HL-60 (cell line): ENCODE measurements at regions not wholly inside any gene's neighbourhood (a gene's known extent, or its start where the extent isn't known, plus 50 kb on each side); places are given as distances from the start of the nearest gene placed in this dataset.

Source experiments
- DNase-seq, 2 experiments: peaks; one replicate each; pipeline ENCODE4 v3.0.0-alpha.2; 2010 to 2020; ENCODE audit warnings: low read depth in 1 of 2, low spot score in 1 of 2
- H3K27ac ChIP-seq: fragments of 250-450 bp; sonication (Bioruptor Pico); replicated peaks from 2 replicates; pipeline ENCODE4 v1.5.1; 2020; ENCODE audit warnings: mild to moderate bottlenecking, moderate library complexity
- H3K27me3 ChIP-seq: fragments of 250-450 bp; sonication (Bioruptor Pico); 2 replicates; pipeline ENCODE4 v1.5.1; 2021; ENCODE audit warnings: mild to moderate bottlenecking, moderate library complexity; ENCODE audit not compliant: insufficient read depth, poor library complexity, severe bottlenecking
- H3K4me3 ChIP-seq: replicated peaks from 2 replicates; pipeline ENCODE4 v1.5.1; 2011; ENCODE audit warnings: mild to moderate bottlenecking, control low read depth, low read length; ENCODE audit not compliant: insufficient read depth
- GABPA ChIP-seq: IDR thresholded peaks from 2 replicates; pipeline ENCODE4 v1.6.1; 2012; ENCODE audit warnings: low read depth
- POLR2AphosphoS5 ChIP-seq: IDR thresholded peaks from 2 replicates; pipeline ENCODE4 v1.6.1; 2012; ENCODE audit warnings: low read depth
- SPI1 ChIP-seq: IDR thresholded peaks from 2 replicates; pipeline ENCODE4 v1.6.1; 2012; ENCODE audit warnings: low read depth, mild to moderate bottlenecking, borderline replicate concordance
- TF ChIP-seq, protein P1 (sequence below): IDR thresholded peaks from one replicate; pipeline ENCODE4 v1.5.1; 2011; ENCODE audit warnings: low read length, control low read depth, inconsistent platforms; ENCODE audit not compliant: insufficient read depth
- TF ChIP-seq, protein P2 (sequence below): IDR thresholded peaks from 2 replicates; pipeline ENCODE4 v1.6.1; 2012; ENCODE audit warnings: low read depth; ENCODE audit not compliant: insufficient replicate concordance

DNA sequence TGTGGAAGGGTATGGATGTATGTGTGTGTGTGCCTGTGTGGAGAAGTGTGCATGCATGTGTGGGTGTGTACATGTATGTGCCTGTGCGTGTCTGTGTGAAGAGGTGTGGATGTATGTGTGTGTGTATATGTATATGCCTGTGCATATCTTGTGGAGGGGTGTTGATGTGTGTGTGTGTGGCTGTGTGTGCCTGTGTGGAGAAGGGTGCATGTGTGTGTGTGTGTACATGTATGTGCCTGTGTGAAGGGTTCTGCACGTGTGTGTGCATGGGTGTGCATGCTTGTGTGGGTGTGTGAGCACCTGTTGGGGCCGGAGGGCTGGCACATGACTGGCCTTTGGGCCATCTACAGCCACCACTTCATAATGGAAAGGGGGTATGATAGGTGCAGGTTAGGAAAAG, 291.4 kb downstream of the IRX2 start:
- no peak for DNase-seq
- H3K4me3 ChIP-seq, result no peak overlapping the region
- peaks cover 2% of the 10 kb centered on the region for H3K27me3 ChIP-seq
- no peak overlapping the region for H3K27ac ChIP-seq
- TF ChIP-seq SPI1, result no peak
- no peak for TF ChIP-seq GABPA
- no peak for TF ChIP-seq POLR2AphosphoS5
- TF ChIP-seq, protein P1, sequence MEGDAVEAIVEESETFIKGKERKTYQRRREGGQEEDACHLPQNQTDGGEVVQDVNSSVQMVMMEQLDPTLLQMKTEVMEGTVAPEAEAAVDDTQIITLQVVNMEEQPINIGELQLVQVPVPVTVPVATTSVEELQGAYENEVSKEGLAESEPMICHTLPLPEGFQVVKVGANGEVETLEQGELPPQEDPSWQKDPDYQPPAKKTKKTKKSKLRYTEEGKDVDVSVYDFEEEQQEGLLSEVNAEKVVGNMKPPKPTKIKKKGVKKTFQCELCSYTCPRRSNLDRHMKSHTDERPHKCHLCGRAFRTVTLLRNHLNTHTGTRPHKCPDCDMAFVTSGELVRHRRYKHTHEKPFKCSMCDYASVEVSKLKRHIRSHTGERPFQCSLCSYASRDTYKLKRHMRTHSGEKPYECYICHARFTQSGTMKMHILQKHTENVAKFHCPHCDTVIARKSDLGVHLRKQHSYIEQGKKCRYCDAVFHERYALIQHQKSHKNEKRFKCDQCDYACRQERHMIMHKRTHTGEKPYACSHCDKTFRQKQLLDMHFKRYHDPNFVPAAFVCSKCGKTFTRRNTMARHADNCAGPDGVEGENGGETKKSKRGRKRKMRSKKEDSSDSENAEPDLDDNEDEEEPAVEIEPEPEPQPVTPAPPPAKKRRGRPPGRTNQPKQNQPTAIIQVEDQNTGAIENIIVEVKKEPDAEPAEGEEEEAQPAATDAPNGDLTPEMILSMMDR, result no peak
- TF ChIP-seq, protein P2, sequence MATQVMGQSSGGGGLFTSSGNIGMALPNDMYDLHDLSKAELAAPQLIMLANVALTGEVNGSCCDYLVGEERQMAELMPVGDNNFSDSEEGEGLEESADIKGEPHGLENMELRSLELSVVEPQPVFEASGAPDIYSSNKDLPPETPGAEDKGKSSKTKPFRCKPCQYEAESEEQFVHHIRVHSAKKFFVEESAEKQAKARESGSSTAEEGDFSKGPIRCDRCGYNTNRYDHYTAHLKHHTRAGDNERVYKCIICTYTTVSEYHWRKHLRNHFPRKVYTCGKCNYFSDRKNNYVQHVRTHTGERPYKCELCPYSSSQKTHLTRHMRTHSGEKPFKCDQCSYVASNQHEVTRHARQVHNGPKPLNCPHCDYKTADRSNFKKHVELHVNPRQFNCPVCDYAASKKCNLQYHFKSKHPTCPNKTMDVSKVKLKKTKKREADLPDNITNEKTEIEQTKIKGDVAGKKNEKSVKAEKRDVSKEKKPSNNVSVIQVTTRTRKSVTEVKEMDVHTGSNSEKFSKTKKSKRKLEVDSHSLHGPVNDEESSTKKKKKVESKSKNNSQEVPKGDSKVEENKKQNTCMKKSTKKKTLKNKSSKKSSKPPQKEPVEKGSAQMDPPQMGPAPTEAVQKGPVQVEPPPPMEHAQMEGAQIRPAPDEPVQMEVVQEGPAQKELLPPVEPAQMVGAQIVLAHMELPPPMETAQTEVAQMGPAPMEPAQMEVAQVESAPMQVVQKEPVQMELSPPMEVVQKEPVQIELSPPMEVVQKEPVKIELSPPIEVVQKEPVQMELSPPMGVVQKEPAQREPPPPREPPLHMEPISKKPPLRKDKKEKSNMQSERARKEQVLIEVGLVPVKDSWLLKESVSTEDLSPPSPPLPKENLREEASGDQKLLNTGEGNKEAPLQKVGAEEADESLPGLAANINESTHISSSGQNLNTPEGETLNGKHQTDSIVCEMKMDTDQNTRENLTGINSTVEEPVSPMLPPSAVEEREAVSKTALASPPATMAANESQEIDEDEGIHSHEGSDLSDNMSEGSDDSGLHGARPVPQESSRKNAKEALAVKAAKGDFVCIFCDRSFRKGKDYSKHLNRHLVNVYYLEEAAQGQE, result no peak

DNA sequence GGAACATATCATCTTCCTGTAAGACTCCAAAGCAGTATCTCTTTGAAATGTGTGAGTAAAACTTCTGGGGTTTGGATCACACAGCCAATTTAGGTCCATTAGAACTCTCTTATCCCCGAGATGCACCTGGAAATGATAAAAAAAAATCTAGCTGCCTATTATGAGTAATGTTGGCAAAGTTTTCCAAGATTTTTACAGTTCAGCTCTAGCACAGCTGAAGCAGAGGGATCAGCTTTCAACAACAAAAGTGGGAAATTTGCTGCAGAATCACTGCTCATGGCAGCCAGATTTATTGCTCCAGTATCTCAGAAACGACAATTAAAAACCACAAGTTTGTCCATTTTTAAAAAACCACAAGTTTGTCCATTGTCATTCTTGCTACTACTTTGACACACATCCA, 292.2 kb downstream of the IRX2 start:
- Histone ChIP-seq H3K27me3 (peaks cover 2% of the 10 kb centered on the region), H3K4me3 (no peak overlapping the region), H3K27ac (no peak overlapping the region)
- no peak for DNase-seq
- TF ChIP-seq, protein P2, result no peak
- TF ChIP-seq GABPA, result no peak
- TF ChIP-seq POLR2AphosphoS5, result no peak

DNA sequence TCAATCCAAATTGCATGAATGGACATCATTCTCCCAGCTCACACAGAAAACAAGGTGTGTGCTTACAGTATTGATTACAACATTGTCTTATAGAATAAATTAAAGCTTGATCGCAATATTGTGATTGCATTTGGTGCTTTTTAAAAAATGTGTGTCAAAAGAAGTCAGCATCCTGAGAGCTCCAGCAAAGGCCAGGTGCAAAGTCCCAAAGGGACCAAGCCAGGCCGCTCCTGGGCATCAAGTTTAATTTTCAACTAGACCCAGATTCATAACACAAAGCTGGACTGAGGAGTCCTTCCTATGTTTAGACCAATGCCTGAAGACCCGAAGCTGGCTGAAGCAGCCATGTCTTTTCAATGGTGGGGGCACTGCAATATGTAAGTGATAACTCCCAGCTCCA, 295.6 kb downstream of the IRX2 start:
- Histone ChIP-seq H3K4me3 (no peak overlapping the region), H3K27me3 (no peaks in the 10 kb centered on the region), H3K27ac (no peak overlapping the region)
- no peak for DNase-seq
- no peak for TF ChIP-seq SPI1
- TF ChIP-seq POLR2AphosphoS5, result no peak
- TF ChIP-seq, protein P1, result no peak
- TF ChIP-seq GABPA, result no peak
- TF ChIP-seq, protein P2, result no peak

GRCh38 chr5:2454876-2455275, 296.6 kb downstream of the IRX2 start:
- no peak overlapping the region for H3K4me3 ChIP-seq
- no peak for TF ChIP-seq POLR2AphosphoS5
- TF ChIP-seq, protein P2, result no peak
- no peak for TF ChIP-seq GABPA
- no peak for TF ChIP-seq SPI1
- TF ChIP-seq, protein P1, result no peak
- H3K27me3 ChIP-seq, result no peaks in the 10 kb centered on the region
- no peak overlapping the region for H3K27ac ChIP-seq
- no peak for DNase-seq
